ENCODE measurements at regions not wholly inside any gene's neighbourhood (a gene's known extent, or its start where the extent isn't known, plus 50 kb on each side); places are given as distances from the start of the nearest gene placed in this dataset.
"Not testable (repeated sequence)": the region's sequence is repeated elsewhere in the genome, so short reads cannot be mapped to it uniquely, and the experiment has no call there.

DNA sequence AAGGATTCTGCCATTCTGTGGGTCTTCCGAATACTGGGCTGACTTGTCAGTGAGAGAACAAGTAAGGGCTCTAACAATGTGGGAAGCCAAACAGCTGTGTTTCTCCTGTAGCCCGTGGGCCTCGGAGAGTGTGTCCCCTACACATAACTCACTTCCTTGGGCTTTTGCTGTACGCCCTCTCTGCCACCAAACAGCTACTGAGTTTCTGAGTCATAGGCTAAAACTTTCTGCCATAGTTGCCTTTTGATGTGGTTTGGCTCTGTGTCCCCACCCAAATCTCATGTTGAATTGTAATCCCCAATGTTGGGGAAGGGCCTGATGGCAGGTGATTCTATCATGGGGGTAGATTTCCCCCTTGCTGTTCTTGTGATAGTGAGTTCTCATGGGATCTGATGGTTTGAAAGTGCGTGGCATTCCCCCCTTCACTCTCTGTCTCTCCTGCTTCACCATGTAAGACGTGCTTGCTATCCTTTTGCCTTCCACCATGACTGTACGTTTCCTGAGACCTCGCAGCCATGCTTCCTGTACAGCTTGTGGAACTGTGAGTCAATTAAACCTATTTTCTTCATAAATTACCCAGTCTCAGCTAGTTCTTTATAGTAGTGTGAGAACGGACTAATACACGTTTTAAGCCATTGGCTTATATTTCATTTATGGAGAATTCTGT, 194.8 kb upstream of the HMCN1 start:
- no peak overlapping the region for H3K27ac ChIP-seq
- ATAC-seq (no peak), DNase-seq (no peak)
- no peak for TF ChIP-seq POLR2A (IDR thresholded peaks at IDR 0.05)
- TF ChIP-seq, protein P1, sequence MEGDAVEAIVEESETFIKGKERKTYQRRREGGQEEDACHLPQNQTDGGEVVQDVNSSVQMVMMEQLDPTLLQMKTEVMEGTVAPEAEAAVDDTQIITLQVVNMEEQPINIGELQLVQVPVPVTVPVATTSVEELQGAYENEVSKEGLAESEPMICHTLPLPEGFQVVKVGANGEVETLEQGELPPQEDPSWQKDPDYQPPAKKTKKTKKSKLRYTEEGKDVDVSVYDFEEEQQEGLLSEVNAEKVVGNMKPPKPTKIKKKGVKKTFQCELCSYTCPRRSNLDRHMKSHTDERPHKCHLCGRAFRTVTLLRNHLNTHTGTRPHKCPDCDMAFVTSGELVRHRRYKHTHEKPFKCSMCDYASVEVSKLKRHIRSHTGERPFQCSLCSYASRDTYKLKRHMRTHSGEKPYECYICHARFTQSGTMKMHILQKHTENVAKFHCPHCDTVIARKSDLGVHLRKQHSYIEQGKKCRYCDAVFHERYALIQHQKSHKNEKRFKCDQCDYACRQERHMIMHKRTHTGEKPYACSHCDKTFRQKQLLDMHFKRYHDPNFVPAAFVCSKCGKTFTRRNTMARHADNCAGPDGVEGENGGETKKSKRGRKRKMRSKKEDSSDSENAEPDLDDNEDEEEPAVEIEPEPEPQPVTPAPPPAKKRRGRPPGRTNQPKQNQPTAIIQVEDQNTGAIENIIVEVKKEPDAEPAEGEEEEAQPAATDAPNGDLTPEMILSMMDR (IDR thresholded peaks at IDR 0.05 in 4 of 5, conservative IDR thresholded peaks at IDR 0.05 in 1 of 5), result no peak
- no peaks in the 10 kb centered on the region for H3K36me3 ChIP-seq
- H3K4me1 ChIP-seq, result peaks cover 0 to 6% of the 10 kb centered on the region in 2 donors
- H3K27me3 ChIP-seq, result no peaks in the 10 kb centered on the region
- in situ Hi-C loops (cut with MboI; ENCODE audit: low sequenced_read_pairs in 4 of 4), result no loop called here
- intact Hi-C loops (cut with DNase I; ENCODE audit: low total_unique reads), result no loop called here
- H3K4me3 ChIP-seq, result no peak overlapping the region
- no peaks in the 10 kb centered on the region for H3K9me3 ChIP-seq

DNA sequence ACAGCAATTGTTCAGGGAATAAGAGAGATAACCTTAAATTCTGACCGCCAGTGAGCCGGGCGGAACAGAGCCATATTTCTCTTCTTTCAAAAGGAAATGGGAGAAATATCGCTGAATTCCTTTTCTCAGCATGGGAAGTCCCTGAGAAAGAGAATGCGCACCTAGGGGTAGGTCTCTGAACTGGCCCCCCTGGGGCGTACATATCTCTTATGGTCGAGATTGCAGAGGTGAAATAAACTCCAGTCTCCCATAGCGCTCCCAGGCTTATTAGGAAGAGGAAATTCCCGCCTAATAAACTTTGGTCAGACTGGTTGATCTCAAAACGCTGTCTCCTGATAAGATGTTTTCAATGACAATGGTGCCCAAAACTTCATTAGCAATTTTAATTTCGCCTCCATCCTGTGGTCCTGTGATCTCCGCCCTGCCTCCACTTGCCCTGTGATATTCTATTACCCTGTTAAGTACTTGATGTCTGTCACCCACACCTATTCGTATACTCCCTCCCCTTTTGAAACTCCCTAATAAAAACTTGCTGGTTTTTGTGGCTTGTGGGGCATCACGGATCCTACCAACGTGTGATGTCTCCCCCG, 195.8 kb upstream of the HMCN1 start:
- H3K4me1 ChIP-seq; in situ Hi-C loops (cut with MboI; ENCODE audit: low sequenced_read_pairs in 4 of 4); intact Hi-C loops (cut with DNase I; ENCODE audit: low total_unique reads); H3K9me3 ChIP-seq; H3K4me3 ChIP-seq; DNase-seq; H3K27ac ChIP-seq; H3K36me3 ChIP-seq; ATAC-seq; H3K27me3 ChIP-seq: not testable (repeated sequence)

- DNase-seq, result no peak
- ATAC-seq, result no peak
- Histone ChIP-seq H3K4me3 (no peak overlapping the region), H3K27ac (no peak overlapping the region), H3K27me3 (no peaks in the 10 kb centered on the region), H3K36me3 (no peaks in the 10 kb centered on the region), H3K9me3 (no peaks in the 10 kb centered on the region), H3K4me1 (peaks cover 0 to 6% of the 10 kb centered on the region in 2 donors)
- intact Hi-C loops (cut with DNase I; ENCODE audit: low total_unique reads), result no loop called here
- in situ Hi-C loops (cut with MboI; ENCODE audit: low sequenced_read_pairs in 4 of 4), result no loop called here
- TF ChIP-seq, protein P1 (IDR thresholded peaks at IDR 0.05 in 4 of 5, conservative IDR thresholded peaks at IDR 0.05 in 1 of 5), result no peak
- TF ChIP-seq POLR2A (IDR thresholded peaks at IDR 0.05), result no peak
Observed at GRCh38 chr1:185537596-185537995, 196.6 kb upstream of the HMCN1 start.

- no peaks in the 10 kb centered on the region for H3K9me3 ChIP-seq
- no peak overlapping the region for H3K4me3 ChIP-seq
- H3K36me3 ChIP-seq, result no peaks in the 10 kb centered on the region
- no peak overlapping the region for H3K27ac ChIP-seq
- DNase-seq, result no peak
- peaks cover 0 to 6% of the 10 kb centered on the region in 2 donors for H3K4me1 ChIP-seq
- H3K27me3 ChIP-seq, result no peaks in the 10 kb centered on the region
- ATAC-seq, result no peak
- intact Hi-C loops (cut with DNase I; ENCODE audit: low total_unique reads), result no loop called here
- TF ChIP-seq, protein P1 (IDR thresholded peaks at IDR 0.05 in 4 of 5, conservative IDR thresholded peaks at IDR 0.05 in 1 of 5), result no peak
- TF ChIP-seq POLR2A (IDR thresholded peaks at IDR 0.05), result no peak
- in situ Hi-C loops (cut with MboI; ENCODE audit: low sequenced_read_pairs in 4 of 4), result no loop called here
Observed at GRCh38 chr1:185536165-185536920, 197.8 kb upstream of the HMCN1 start.

GRCh38 chr1:185535621-185536020, 198.6 kb upstream of the HMCN1 start:
- in situ Hi-C loops (cut with MboI; ENCODE audit: low sequenced_read_pairs in 4 of 4) (no loop called here), intact Hi-C loops (cut with DNase I; ENCODE audit: low total_unique reads) (no loop called here)
- DNase-seq (no peak), ATAC-seq (no peak)
- no peaks in the 10 kb centered on the region for H3K36me3 ChIP-seq
- H3K27me3 ChIP-seq, result no peaks in the 10 kb centered on the region
- TF ChIP-seq, protein P1 (IDR thresholded peaks at IDR 0.05 in 4 of 5, conservative IDR thresholded peaks at IDR 0.05 in 1 of 5), result no peak
- no peak for TF ChIP-seq POLR2A (IDR thresholded peaks at IDR 0.05)
- H3K27ac ChIP-seq, result peak overlapping the region in 1 of 4 donors; percentile 70
- peaks cover 0 to 6% of the 10 kb centered on the region in 2 donors for H3K4me1 ChIP-seq
- H3K4me3 ChIP-seq, result no peak overlapping the region
- no peaks in the 10 kb centered on the region for H3K9me3 ChIP-seq
